ENCODE measurements at regions not wholly inside any gene's neighbourhood (a gene's known extent, or its start where the extent isn't known, plus 50 kb on each side); places are given as distances from the start of the nearest gene placed in this dataset.

- no peaks in the 10 kb centered on the region for H3K4me1 Mint-ChIP-seq
- no peak overlapping the region for H3K4me3 Mint-ChIP-seq
- no peak for DNase-seq
- no peaks in the 10 kb centered on the region for H3K9me3 Mint-ChIP-seq
- H3K27ac Mint-ChIP-seq, result no peak overlapping the region
- no peaks in the 10 kb centered on the region for H3K36me3 Mint-ChIP-seq (ENCODE audit: low read depth)
- H3K27me3 Mint-ChIP-seq, result no peaks in the 10 kb centered on the region
- intact Hi-C loops (cut with micrococcal nuclease), result no loop called here
Measured at GRCh38 chr4:133802359-133803140, 399.0 kb downstream of the PABPC4L start.

- intact Hi-C loops (cut with micrococcal nuclease), result no loop called here
- Mint-ChIP-seq H3K4me1 (no peaks in the 10 kb centered on the region), H3K27ac (no peak overlapping the region), H3K4me3 (no peak overlapping the region), H3K27me3 (no peaks in the 10 kb centered on the region), H3K9me3 (no peaks in the 10 kb centered on the region), H3K36me3 (ENCODE audit: low read depth) (no peaks in the 10 kb centered on the region)
- no peak for DNase-seq
Measured at GRCh38 chr4:133801883-133802282, 399.7 kb downstream of the PABPC4L start.

GRCh38 chr4:133800966-133801365, 400.6 kb downstream of the PABPC4L start:
- intact Hi-C loops (cut with micrococcal nuclease), result no loop called here
- Mint-ChIP-seq H3K27ac (no peak overlapping the region), H3K36me3 (ENCODE audit: low read depth) (no peaks in the 10 kb centered on the region), H3K9me3 (no peaks in the 10 kb centered on the region), H3K4me1 (no peaks in the 10 kb centered on the region), H3K4me3 (no peak overlapping the region), H3K27me3 (no peaks in the 10 kb centered on the region)
- no peak for DNase-seq

GRCh38 chr4:133799717-133800315, 401.8 kb downstream of the PABPC4L start:
- Mint-ChIP-seq H3K27me3 (no peaks in the 10 kb centered on the region), H3K27ac (no peak overlapping the region), H3K9me3 (no peaks in the 10 kb centered on the region), H3K4me3 (no peak overlapping the region), H3K36me3 (ENCODE audit: low read depth) (no peaks in the 10 kb centered on the region), H3K4me1 (no peaks in the 10 kb centered on the region)
- intact Hi-C loops (cut with micrococcal nuclease), result no loop called here
- no peak for DNase-seq

GRCh38 chr4:133777661-133778060, 423.9 kb downstream of the PABPC4L start:
- intact Hi-C loops (cut with micrococcal nuclease), result no loop called here
- Mint-ChIP-seq H3K36me3 (ENCODE audit: low read depth) (no peaks in the 10 kb centered on the region), H3K27me3 (no peaks in the 10 kb centered on the region), H3K4me3 (no peak overlapping the region), H3K4me1 (no peaks in the 10 kb centered on the region), H3K27ac (no peak overlapping the region), H3K9me3 (no peaks in the 10 kb centered on the region)
- DNase-seq, result no peak

GRCh38 chr4:133776961-133777360, 424.6 kb downstream of the PABPC4L start:
- H3K4me3 Mint-ChIP-seq, result no peak overlapping the region
- intact Hi-C loops (cut with micrococcal nuclease), result no loop called here
- H3K9me3 Mint-ChIP-seq, result no peaks in the 10 kb centered on the region
- no peak overlapping the region for H3K27ac Mint-ChIP-seq
- no peaks in the 10 kb centered on the region for H3K27me3 Mint-ChIP-seq
- H3K4me1 Mint-ChIP-seq, result no peaks in the 10 kb centered on the region
- H3K36me3 Mint-ChIP-seq (ENCODE audit: low read depth), result no peaks in the 10 kb centered on the region
- no peak for DNase-seq

- no peak overlapping the region for H3K27ac Mint-ChIP-seq
- no peaks in the 10 kb centered on the region for H3K36me3 Mint-ChIP-seq (ENCODE audit: low read depth)
- no peak for DNase-seq
- intact Hi-C loops (cut with micrococcal nuclease), result no loop called here
- no peaks in the 10 kb centered on the region for H3K4me1 Mint-ChIP-seq
- H3K9me3 Mint-ChIP-seq, result no peaks in the 10 kb centered on the region
- no peak overlapping the region for H3K4me3 Mint-ChIP-seq
- H3K27me3 Mint-ChIP-seq, result no peaks in the 10 kb centered on the region
Measured at GRCh38 chr4:133776503-133776902, 425.1 kb downstream of the PABPC4L start.

- H3K36me3 Mint-ChIP-seq (ENCODE audit: low read depth), result no peaks in the 10 kb centered on the region
- H3K4me1 Mint-ChIP-seq, result no peaks in the 10 kb centered on the region
- H3K4me3 Mint-ChIP-seq, result no peak overlapping the region
- no peak overlapping the region for H3K27ac Mint-ChIP-seq
- intact Hi-C loops (cut with micrococcal nuclease), result no loop called here
- no peaks in the 10 kb centered on the region for H3K27me3 Mint-ChIP-seq
- no peaks in the 10 kb centered on the region for H3K9me3 Mint-ChIP-seq
- no peak for DNase-seq
Measured at GRCh38 chr4:133775881-133776280, 425.7 kb downstream of the PABPC4L start.

GRCh38 chr4:133775469-133775868, 426.1 kb downstream of the PABPC4L start:
- Mint-ChIP-seq H3K4me1 (no peaks in the 10 kb centered on the region), H3K27me3 (no peaks in the 10 kb centered on the region), H3K27ac (no peak overlapping the region), H3K4me3 (no peak overlapping the region), H3K9me3 (no peaks in the 10 kb centered on the region), H3K36me3 (ENCODE audit: low read depth) (no peaks in the 10 kb centered on the region)
- no peak for DNase-seq
- intact Hi-C loops (cut with micrococcal nuclease), result no loop called here

GRCh38 chr4:133759428-133759827, 442.2 kb downstream of the PABPC4L start:
- no peak overlapping the region for H3K4me3 Mint-ChIP-seq
- H3K27ac Mint-ChIP-seq, result no peak overlapping the region
- H3K27me3 Mint-ChIP-seq, result no peaks in the 10 kb centered on the region
- no peaks in the 10 kb centered on the region for H3K36me3 Mint-ChIP-seq (ENCODE audit: low read depth)
- intact Hi-C loops (cut with micrococcal nuclease), result no loop called here
- no peaks in the 10 kb centered on the region for H3K9me3 Mint-ChIP-seq
- H3K4me1 Mint-ChIP-seq, result no peaks in the 10 kb centered on the region
- DNase-seq, result no peak

- intact Hi-C loops (cut with micrococcal nuclease), result no loop called here
- Mint-ChIP-seq H3K4me1 (no peaks in the 10 kb centered on the region), H3K36me3 (ENCODE audit: low read depth) (no peaks in the 10 kb centered on the region), H3K4me3 (no peak overlapping the region), H3K27me3 (no peaks in the 10 kb centered on the region), H3K9me3 (no peaks in the 10 kb centered on the region), H3K27ac (no peak overlapping the region)
- DNase-seq, result no peak
Measured at GRCh38 chr4:133741766-133742165, 459.8 kb downstream of the PABPC4L start.

GRCh38 chr4:133720001-133720400, 481.6 kb downstream of the PABPC4L start:
- Mint-ChIP-seq H3K27me3 (no peaks in the 10 kb centered on the region), H3K4me3 (no peak overlapping the region), H3K36me3 (ENCODE audit: low read depth) (no peaks in the 10 kb centered on the region), H3K27ac (no peak overlapping the region), H3K4me1 (no peaks in the 10 kb centered on the region), H3K9me3 (no peaks in the 10 kb centered on the region)
- DNase-seq, result no peak
- intact Hi-C loops (cut with micrococcal nuclease), result no loop called here

- no peak for DNase-seq
- Mint-ChIP-seq H3K4me3 (no peak overlapping the region), H3K36me3 (ENCODE audit: low read depth) (no peaks in the 10 kb centered on the region), H3K27ac (no peak overlapping the region), H3K27me3 (no peaks in the 10 kb centered on the region), H3K9me3 (no peaks in the 10 kb centered on the region), H3K4me1 (no peaks in the 10 kb centered on the region)
- intact Hi-C loops (cut with micrococcal nuclease), result no loop called here
Measured at GRCh38 chr4:133719098-133719497, 482.5 kb downstream of the PABPC4L start.

- no peaks in the 10 kb centered on the region for H3K9me3 Mint-ChIP-seq
- no peak overlapping the region for H3K4me3 Mint-ChIP-seq
- H3K4me1 Mint-ChIP-seq, result no peaks in the 10 kb centered on the region
- H3K36me3 Mint-ChIP-seq (ENCODE audit: low read depth), result no peaks in the 10 kb centered on the region
- H3K27me3 Mint-ChIP-seq, result no peaks in the 10 kb centered on the region
- H3K27ac Mint-ChIP-seq, result no peak overlapping the region
- intact Hi-C loops (cut with micrococcal nuclease), result no loop called here
- no peak for DNase-seq
Measured at GRCh38 chr4:133714211-133714610, 487.4 kb downstream of the PABPC4L start.

GRCh38 chr4:133713340-133713739, 488.2 kb downstream of the PABPC4L start:
- Mint-ChIP-seq H3K36me3 (ENCODE audit: low read depth) (no peaks in the 10 kb centered on the region), H3K4me3 (no peak overlapping the region), H3K9me3 (no peaks in the 10 kb centered on the region), H3K27ac (no peak overlapping the region), H3K27me3 (no peaks in the 10 kb centered on the region), H3K4me1 (no peaks in the 10 kb centered on the region)
- DNase-seq, result no peak
- intact Hi-C loops (cut with micrococcal nuclease), result no loop called here
